ENCODE measurements at regions not wholly inside any gene's neighbourhood (a gene's known extent, or its start where the extent isn't known, plus 50 kb on each side); places are given as distances from the start of the nearest gene placed in this dataset.

DNA sequence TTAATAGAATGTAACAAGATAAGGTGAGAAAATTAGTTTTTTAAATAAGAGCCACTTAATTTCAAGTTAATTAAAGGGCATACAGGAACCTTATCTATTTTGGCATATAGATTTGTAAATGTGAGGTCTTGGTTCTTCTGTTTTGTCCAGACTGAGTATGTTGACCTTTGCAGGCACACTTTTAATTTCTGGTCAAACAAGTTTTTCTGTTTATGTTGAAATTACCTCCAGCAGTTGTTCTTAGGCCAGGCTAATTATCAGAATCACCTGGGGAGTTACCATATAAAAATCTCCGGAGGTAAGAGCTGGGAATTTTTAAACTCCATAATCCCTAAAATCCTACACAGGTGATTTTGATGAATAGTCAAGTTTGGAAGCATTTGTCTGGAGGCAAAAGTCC, 227.4 kb upstream of the ANKRD50 start:
- Histone ChIP-seq H2AFZ (replicated peaks; ENCODE audit: low read length, poor library complexity) (no peak overlapping the region), H3K27me3 (ENCODE audit: control insufficient read depth, insufficient read depth, low read length) (no peaks in the 10 kb centered on the region), H2AK9ac (replicated peaks; ENCODE audit: low read depth, low read length, poor library complexity) (no peak overlapping the region), H3K27ac (ENCODE audit: insufficient read depth, low read length) (no peak overlapping the region), H4K91ac (ENCODE audit: insufficient read depth, low read depth, low read length) (peak overlapping the region; percentile 26; the same call in 1 of the 2 replicates), H2BK15ac (ENCODE audit: low read depth, low read length) (0 out of 3 replicates have a peak overlapping the region, but pooled peaks have one; percentile 36), H3K23ac (ENCODE audit: low read depth, low read length) (no peak overlapping the region), H2AK5ac (ENCODE audit: low read depth, low read length) (no peak overlapping the region), H2BK120ac (ENCODE audit: low read depth, low read length) (peak overlapping the region; percentile 76), H4K20me1 (ENCODE audit: insufficient read depth, low read length) (no peaks in the 10 kb centered on the region), H2BK20ac (ENCODE audit: low read depth, low read length) (peak overlapping the region; percentile 77), H3K79me1 (ENCODE audit: low read depth in 1 of 2, low read length in 2 of 2) (no peaks in the 10 kb centered on the region), H3K4ac (ENCODE audit: low read depth, low read length) (peak overlapping the region; percentile 45; the same call in 1 of the 2 replicates), H3K18ac (ENCODE audit: low read depth, low read length) (peak overlapping the region; percentile 33; the same call in 1 of the 2 replicates), H2BK5ac (ENCODE audit: low read depth, low read length, poor library complexity, severe bottlenecking) (peak overlapping the region; percentile 71), H3K4me2 (ENCODE audit: low read depth, low read length) (no peak overlapping the region), H3K14ac (replicated peaks; ENCODE audit: low read depth, low read length) (peak overlapping the region; percentile 73), H3K56ac (ENCODE audit: extremely low read depth, insufficient read depth, low read length) (peak overlapping the region; percentile 35; the same call in 1 of the 2 replicates), H3K9ac (ENCODE audit: low read depth, low read length) (no peak overlapping the region), H3K9me3 (ENCODE audit: control insufficient read depth, insufficient read depth, low read length) (no peaks in the 10 kb centered on the region), H3K4me3 (ENCODE audit: insufficient read depth, low read depth, low read length) (no peak overlapping the region), H3K36me3 (ENCODE audit: control insufficient read depth, insufficient read depth, low read length) (no peaks in the 10 kb centered on the region), H4K5ac (ENCODE audit: low read depth, low read length) (no peak overlapping the region), H3K9me1 (ENCODE audit: insufficient read depth, low read length) (no peaks in the 10 kb centered on the region; the same call in 1 of the 2 replicates), H4K8ac (ENCODE audit: low read depth in 2 of 2, low read length in 2 of 2) (peak overlapping the region in 1 of 2 experiments; percentile 67; a peak in 3 of 4 replicates), H3K4me1 (ENCODE audit: control insufficient read depth, insufficient read depth, low read length) (peaks cover 3% of the 10 kb centered on the region)
- CTCF ChIA-PET = no interaction called here
- dilution Hi-C loops (cut with HindIII; ENCODE audit: low sequenced_read_pairs, unreplicated experiment) (no loop called here), intact Hi-C loops (cut with micrococcal nuclease) (loop anchor here (5.0 to 10.0 kb wide), 4 partner anchors 228 to 1168 kb away; partner anchors contain the start of gene ANKRD50), in situ Hi-C loops (cut with MboI; ENCODE audit: low sequenced_read_pairs) (no loop called here)
- DNase-seq (no peak), ATAC-seq (ENCODE audit: low read depth) (no peak)
- BruUV-seq (replicated peaks) = no TSS peak
- TF ChIP-seq RAD21 (IDR thresholded peaks at IDR 0.05; ENCODE audit: low read length) (no peak), NFE2L2 (IDR thresholded peaks at IDR 0.05; ENCODE audit: low read depth, low read length) (no peak), FOS (IDR thresholded peaks at IDR 0.05; ENCODE audit: low read depth, low read length) (no peak), MAZ (IDR thresholded peaks at IDR 0.05; ENCODE audit: borderline replicate concordance, low read depth, low read length) (no peak), RFX5 (IDR thresholded peaks at IDR 0.05; ENCODE audit: low read depth, low read length) (no peak), POLR2A (IDR thresholded peaks at IDR 0.05; ENCODE audit: low read depth, low read length) (no peak), CEBPB (IDR thresholded peaks at IDR 0.05; ENCODE audit: low read depth, low read length) (no peak), BHLHE40 (IDR thresholded peaks at IDR 0.05; ENCODE audit: low read depth, low read length) (no peak), SMC3 (IDR thresholded peaks at IDR 0.05; ENCODE audit: low read depth, low read length) (no peak), MXI1 (IDR thresholded peaks at IDR 0.05; ENCODE audit: borderline replicate concordance, low read depth, low read length) (no peak), CHD1 (IDR thresholded peaks at IDR 0.05; ENCODE audit: low read depth, low read length) (no peak)
- TF ChIP-seq, protein P1, sequence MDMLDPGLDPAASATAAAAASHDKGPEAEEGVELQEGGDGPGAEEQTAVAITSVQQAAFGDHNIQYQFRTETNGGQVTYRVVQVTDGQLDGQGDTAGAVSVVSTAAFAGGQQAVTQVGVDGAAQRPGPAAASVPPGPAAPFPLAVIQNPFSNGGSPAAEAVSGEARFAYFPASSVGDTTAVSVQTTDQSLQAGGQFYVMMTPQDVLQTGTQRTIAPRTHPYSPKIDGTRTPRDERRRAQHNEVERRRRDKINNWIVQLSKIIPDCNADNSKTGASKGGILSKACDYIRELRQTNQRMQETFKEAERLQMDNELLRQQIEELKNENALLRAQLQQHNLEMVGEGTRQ (IDR thresholded peaks at IDR 0.05; ENCODE audit: low read depth, low read length) = no peak
- TF ChIP-seq, protein P2, sequence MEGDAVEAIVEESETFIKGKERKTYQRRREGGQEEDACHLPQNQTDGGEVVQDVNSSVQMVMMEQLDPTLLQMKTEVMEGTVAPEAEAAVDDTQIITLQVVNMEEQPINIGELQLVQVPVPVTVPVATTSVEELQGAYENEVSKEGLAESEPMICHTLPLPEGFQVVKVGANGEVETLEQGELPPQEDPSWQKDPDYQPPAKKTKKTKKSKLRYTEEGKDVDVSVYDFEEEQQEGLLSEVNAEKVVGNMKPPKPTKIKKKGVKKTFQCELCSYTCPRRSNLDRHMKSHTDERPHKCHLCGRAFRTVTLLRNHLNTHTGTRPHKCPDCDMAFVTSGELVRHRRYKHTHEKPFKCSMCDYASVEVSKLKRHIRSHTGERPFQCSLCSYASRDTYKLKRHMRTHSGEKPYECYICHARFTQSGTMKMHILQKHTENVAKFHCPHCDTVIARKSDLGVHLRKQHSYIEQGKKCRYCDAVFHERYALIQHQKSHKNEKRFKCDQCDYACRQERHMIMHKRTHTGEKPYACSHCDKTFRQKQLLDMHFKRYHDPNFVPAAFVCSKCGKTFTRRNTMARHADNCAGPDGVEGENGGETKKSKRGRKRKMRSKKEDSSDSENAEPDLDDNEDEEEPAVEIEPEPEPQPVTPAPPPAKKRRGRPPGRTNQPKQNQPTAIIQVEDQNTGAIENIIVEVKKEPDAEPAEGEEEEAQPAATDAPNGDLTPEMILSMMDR (conservative IDR thresholded peaks at IDR 0.05; ENCODE audit: low read depth, low read length) = no peak
- TF ChIP-seq, protein P3, sequence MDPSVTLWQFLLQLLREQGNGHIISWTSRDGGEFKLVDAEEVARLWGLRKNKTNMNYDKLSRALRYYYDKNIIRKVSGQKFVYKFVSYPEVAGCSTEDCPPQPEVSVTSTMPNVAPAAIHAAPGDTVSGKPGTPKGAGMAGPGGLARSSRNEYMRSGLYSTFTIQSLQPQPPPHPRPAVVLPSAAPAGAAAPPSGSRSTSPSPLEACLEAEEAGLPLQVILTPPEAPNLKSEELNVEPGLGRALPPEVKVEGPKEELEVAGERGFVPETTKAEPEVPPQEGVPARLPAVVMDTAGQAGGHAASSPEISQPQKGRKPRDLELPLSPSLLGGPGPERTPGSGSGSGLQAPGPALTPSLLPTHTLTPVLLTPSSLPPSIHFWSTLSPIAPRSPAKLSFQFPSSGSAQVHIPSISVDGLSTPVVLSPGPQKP (IDR thresholded peaks at IDR 0.05; ENCODE audit: borderline replicate concordance, low read depth, low read length) = no peak
- POLR2A ChIA-PET (ENCODE audit: unreplicated experiment) = no interaction called here
- no CpG with 5 or more reads among the region's 1 CpG for WGBS, 2 experiments (ENCODE audit: extremely low coverage in 2 of 2, insufficient read length in 1 of 2)

All from IMR-90 (cell line).